ENCODE measurements at regions not wholly inside any gene's neighbourhood (a gene's known extent, or its start where the extent isn't known, plus 50 kb on each side); places are given as distances from the start of the nearest gene placed in this dataset.

DNA sequence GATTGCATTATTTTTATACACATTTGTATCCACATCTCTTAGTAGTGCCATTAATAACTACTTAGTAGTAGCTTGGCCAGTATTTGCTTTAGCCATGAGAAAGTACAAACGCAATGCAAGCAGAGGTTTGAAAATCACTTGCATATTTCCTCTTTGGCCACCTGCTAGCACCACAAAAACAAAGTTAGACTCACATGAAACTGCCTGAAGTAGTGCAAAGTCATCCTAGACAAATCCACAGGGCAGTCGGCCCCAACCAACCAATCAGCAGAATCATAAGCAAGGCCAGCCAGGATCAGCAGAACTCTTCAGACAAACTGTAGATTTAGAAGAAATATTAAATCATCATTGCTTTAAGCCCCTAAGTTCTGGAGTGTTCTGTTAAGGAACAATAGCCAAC, 135.2 kb upstream of the VGLL2 start:
- TF ChIP-seq ZNF512 (tag; IDR thresholded peaks at IDR 0.05): no peak
- TF ChIP-seq ZMIZ1 (IDR thresholded peaks at IDR 0.05; ENCODE audit: low read depth in 2 of 2, low read length in 2 of 2): no peak
- TF ChIP-seq KDM2B (CRISPR knock-in tag; IDR thresholded peaks at IDR 0.05): no peak
- TF ChIP-seq, protein P1, sequence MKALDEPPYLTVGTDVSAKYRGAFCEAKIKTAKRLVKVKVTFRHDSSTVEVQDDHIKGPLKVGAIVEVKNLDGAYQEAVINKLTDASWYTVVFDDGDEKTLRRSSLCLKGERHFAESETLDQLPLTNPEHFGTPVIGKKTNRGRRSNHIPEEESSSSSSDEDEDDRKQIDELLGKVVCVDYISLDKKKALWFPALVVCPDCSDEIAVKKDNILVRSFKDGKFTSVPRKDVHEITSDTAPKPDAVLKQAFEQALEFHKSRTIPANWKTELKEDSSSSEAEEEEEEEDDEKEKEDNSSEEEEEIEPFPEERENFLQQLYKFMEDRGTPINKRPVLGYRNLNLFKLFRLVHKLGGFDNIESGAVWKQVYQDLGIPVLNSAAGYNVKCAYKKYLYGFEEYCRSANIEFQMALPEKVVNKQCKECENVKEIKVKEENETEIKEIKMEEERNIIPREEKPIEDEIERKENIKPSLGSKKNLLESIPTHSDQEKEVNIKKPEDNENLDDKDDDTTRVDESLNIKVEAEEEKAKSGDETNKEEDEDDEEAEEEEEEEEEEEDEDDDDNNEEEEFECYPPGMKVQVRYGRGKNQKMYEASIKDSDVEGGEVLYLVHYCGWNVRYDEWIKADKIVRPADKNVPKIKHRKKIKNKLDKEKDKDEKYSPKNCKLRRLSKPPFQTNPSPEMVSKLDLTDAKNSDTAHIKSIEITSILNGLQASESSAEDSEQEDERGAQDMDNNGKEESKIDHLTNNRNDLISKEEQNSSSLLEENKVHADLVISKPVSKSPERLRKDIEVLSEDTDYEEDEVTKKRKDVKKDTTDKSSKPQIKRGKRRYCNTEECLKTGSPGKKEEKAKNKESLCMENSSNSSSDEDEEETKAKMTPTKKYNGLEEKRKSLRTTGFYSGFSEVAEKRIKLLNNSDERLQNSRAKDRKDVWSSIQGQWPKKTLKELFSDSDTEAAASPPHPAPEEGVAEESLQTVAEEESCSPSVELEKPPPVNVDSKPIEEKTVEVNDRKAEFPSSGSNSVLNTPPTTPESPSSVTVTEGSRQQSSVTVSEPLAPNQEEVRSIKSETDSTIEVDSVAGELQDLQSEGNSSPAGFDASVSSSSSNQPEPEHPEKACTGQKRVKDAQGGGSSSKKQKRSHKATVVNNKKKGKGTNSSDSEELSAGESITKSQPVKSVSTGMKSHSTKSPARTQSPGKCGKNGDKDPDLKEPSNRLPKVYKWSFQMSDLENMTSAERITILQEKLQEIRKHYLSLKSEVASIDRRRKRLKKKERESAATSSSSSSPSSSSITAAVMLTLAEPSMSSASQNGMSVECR (CRISPR knock-in tag; IDR thresholded peaks at IDR 0.05): no peak
- no peak for TF ChIP-seq ZNF146 (CRISPR knock-in tag; IDR thresholded peaks at IDR 0.05; ENCODE audit: unreplicated experiment)
- TF ChIP-seq ESRRA (IDR thresholded peaks at IDR 0.05; ENCODE audit: borderline replicate concordance, low read depth): no peak
- TF ChIP-seq NFYB (IDR thresholded peaks at IDR 0.05; ENCODE audit: extremely low read depth, insufficient read length): no peak
- TF ChIP-seq, protein P2, sequence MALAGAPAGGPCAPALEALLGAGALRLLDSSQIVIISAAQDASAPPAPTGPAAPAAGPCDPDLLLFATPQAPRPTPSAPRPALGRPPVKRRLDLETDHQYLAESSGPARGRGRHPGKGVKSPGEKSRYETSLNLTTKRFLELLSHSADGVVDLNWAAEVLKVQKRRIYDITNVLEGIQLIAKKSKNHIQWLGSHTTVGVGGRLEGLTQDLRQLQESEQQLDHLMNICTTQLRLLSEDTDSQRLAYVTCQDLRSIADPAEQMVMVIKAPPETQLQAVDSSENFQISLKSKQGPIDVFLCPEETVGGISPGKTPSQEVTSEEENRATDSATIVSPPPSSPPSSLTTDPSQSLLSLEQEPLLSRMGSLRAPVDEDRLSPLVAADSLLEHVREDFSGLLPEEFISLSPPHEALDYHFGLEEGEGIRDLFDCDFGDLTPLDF (CRISPR knock-in tag; IDR thresholded peaks at IDR 0.05): no peak
- no peak for TF ChIP-seq ZNF124 (CRISPR knock-in tag; IDR thresholded peaks at IDR 0.05)
- TF ChIP-seq, protein P3, sequence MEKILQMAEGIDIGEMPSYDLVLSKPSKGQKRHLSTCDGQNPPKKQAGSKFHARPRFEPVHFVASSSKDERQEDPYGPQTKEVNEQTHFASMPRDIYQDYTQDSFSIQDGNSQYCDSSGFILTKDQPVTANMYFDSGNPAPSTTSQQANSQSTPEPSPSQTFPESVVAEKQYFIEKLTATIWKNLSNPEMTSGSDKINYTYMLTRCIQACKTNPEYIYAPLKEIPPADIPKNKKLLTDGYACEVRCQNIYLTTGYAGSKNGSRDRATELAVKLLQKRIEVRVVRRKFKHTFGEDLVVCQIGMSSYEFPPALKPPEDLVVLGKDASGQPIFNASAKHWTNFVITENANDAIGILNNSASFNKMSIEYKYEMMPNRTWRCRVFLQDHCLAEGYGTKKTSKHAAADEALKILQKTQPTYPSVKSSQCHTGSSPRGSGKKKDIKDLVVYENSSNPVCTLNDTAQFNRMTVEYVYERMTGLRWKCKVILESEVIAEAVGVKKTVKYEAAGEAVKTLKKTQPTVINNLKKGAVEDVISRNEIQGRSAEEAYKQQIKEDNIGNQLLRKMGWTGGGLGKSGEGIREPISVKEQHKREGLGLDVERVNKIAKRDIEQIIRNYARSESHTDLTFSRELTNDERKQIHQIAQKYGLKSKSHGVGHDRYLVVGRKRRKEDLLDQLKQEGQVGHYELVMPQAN (IDR thresholded peaks at IDR 0.05; ENCODE audit: borderline replicate concordance): no peak
- TF ChIP-seq CAMTA2 (CRISPR knock-in tag; conservative IDR thresholded peaks at IDR 0.05): no peak
